GM18873 (cell line): ENCODE measurements at regions not wholly inside any gene's neighbourhood (a gene's known extent, or its start where the extent isn't known, plus 50 kb on each side); places are given as distances from the start of the nearest gene placed in this dataset.

Experiments
- ATAC-seq: cut with Tn5 transposase; IDR thresholded peaks from one replicate; pipeline ENCODE4 v1.9.1; 2021; ENCODE audit warnings: mild to moderate bottlenecking, moderate library complexity, moderate number of reproducible peaks; ENCODE audit not compliant: unreplicated experiment, low FRiP score

DNA sequence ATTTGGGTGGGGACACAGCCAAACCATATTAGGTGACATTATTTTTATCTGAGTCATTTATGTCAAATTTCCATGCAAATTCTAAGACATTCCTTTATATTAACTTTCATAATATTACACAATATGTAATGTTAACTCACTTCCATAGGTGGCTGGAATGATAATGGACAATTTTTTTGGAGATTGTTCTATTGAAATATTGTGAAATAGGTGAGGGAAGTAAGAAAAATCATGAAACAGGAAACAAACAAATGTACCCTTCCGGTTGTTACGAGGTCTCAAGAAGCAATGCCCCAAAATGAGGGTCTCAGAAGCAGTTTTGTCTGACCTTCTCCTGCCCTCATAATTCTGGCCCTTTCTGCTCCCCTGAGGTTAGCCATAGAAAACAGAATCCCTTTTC lies 306.5 kb downstream of the HDGFL1 start:
- no peak for ATAC-seq

DNA sequence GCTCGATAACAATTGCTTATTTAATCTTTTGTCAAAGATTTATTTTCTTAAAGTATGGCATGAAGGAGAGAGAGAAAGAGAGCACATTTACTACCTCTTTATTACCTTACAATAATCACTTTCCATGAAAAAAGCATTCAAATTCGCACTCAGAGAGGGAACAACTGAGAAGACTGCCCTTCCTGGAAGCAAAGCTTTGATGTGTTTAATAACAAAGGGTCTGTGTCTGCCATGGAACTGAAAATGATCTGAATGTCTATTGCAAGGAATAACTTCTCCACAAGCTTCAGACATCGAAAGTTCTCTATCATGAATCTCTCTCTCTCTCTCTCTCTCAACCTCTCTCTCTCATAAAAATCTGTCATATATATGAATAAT lies 308.9 kb downstream of the HDGFL1 start:
- no peak for ATAC-seq

DNA sequence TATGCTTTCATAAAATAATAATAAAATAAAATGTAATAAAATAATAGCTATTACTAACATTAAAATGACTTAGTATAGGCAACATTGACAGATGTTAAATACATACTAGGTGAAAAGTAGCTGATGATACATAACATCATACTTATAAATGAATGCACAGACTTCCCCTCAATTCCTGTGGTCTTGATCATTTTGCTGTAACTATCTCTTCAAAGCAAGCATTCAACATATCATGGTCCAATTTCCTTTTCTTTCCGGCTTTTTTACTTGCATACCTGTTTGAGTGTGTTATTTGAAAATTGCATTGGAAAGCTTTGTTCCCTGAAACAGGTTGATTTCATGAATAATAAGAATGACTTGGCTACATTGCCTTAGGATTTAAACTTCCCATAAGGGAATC lies 309.3 kb downstream of the HDGFL1 start:
- ATAC-seq: no peak

- ATAC-seq: no peak
These were observed 311.5 kb downstream of the HDGFL1 start for GRCh38 chr6:22880686-22881433.

DNA sequence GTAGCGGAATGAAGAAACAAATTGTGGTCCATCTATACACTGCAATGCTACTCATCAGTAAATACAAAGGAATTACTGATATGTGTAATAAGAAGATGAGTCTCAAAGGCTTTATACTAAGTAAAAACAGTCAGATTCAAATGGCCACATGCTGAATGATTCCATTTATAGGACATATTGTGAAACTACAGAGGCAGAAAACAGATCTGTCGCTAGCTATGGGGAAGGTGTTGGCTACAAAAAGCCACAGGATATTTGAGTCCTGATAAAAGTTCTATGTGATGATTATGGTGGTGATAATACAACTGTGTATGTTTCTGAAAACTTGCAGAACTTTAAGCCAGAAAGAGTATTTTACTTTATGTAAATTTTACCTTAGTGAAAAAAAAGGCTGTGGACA lies 313.2 kb downstream of the HDGFL1 start:
- ATAC-seq: no peak

DNA sequence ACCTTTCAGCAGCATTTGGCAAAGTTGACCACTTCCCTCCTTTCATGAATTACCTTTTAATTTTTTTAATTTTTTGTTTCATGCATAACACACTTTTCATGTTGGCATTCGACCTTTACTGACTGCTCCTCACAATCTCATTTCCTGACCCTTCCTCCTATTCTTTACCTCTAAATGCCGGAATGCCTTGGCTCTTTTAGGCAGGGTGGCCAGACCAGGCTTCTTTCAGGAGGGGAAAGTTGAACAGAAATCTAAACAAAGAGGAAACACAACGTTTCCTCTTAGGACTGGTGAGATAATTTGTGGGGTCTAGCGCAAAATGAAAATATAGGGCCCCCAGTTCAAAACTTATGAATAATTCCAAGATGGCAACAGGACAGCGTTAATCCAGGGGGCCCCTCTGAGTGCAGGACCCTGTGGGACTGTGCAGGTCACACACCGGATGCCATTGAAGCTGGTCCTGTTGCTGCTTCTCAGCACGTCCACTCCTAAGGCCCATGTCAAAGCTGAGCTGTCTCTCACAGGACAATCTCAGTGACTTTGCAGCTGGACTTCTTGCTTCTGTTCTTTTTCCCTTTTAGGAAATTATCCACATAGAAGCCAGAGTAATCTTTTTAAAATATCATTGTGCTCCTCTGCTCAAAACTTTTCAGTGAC lies 313.8 kb downstream of the HDGFL1 start:
- ATAC-seq: no peak

DNA sequence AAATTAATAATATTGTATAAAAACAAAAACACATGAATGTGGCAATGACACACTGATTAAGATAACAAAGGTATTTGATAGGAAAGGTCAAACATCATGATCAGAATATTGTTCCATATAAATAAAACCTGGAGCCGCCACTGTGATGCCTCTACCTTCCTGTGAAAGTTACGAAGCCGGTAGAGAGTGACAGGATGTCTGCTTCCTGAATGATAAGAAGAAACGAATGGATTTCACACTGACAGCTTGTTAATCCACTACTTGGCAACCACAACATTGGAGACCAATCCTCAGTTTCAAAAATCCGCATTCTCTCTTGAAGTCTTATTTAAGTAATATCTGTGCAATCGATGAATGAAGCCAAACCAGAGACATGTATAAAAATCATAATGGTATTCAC lies 315.1 kb downstream of the HDGFL1 start:
- no peak for ATAC-seq

- ATAC-seq: no peak
These were observed 317.6 kb downstream of the HDGFL1 start for GRCh38 chr6:22886650-22887581.

DNA sequence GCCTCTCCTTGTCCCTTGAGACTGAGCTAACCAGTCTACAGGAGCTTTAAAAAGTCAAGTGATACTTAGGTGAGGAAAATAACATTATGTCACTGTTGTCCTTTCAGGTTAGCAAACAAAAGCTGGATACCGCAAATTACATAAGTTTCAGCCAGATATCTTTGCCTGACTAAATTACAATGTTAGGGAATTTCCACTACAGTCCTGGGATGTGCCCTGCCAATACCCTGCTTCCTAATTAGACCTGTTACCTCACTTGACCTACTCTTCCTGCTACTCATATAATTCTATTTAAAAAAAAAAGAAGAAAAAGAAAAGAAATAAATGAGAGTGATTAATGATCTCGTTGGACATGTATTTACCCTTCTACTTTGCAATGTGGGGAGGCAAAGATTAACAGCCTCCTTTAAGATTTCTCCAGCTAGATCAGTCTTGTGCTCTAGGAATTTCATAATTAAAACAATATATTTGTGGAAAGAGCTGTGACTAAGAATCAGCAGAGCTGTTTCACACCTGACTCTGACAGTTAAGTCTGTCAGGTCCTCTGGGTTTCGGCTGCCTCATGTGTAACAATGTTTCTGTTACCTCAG lies 318.9 kb downstream of the HDGFL1 start:
- no peak for ATAC-seq

- no peak for ATAC-seq
These were observed 322.6 kb downstream of the HDGFL1 start for GRCh38 chr6:22891934-22892333.

GRCh38 chr6:22892452-22892851 lies 323.1 kb downstream of the HDGFL1 start:
- ATAC-seq: no peak

DNA sequence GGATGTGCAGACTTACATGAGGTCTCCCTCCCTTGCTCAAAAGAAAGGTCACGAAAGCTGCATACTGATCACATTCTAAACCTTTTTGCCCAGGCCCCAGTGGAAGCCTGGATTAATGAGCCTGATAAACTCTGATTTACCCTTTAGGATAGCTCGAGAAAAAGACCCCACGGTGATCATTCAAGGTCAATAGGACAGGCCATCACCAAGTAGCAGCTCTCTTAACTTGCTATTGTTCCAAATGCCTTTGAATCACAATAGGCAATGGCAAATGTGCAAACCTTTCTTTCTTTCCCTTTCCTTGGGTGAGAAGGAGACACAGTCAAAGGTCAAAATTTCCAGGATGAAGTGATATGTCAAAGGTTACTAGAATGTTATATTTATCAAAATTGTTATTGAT lies 327.3 kb downstream of the HDGFL1 start:
- ATAC-seq: no peak

GRCh38 chr6:22899426-22899825 lies 330.1 kb downstream of the HDGFL1 start:
- no peak for ATAC-seq

DNA sequence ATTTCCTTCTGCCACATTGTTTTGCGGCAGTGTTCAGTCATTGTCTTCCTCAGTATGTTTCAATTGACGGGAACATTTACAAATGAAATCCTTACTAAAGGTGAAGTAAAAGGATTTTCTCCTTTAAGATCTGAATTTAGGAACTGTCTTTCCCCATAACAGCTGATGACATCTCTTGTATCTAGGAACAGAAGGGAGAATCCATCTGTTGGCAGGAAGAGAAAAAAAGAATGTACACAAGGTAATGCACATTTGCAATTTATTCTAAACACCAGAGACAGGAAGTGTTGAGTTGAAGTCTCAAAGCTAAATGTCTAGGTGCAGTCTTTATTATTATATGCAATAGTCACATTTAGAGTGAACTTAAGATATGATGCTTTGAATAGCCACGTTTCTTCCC lies 334.5 kb downstream of the HDGFL1 start:
- no peak for ATAC-seq

- no peak for ATAC-seq
These were observed 335.1 kb downstream of the HDGFL1 start for GRCh38 chr6:22904431-22904830.

- ATAC-seq: no peak
These were observed 336.8 kb downstream of the HDGFL1 start for GRCh38 chr6:22906091-22906549.

DNA sequence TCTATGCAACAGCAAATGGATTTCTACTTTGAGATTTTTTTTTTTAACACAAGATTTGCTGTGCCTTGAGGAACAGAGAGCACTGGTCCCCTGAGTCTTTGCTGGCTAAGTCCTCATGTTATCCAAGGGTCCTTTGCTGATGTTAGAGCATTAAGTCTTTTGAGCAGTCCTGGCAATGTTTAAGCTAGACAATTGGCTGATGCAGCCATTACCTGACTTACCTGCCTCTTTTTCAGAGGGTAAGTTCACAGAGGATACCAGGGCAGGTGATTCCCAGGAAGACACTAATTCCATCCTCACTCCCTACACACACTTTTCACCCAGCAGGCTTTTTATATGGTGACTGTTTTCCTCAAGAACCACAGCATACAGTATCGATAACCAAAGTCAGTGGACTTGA lies 337.7 kb downstream of the HDGFL1 start:
- no peak for ATAC-seq

- no peak for ATAC-seq
These were observed 341.0 kb downstream of the HDGFL1 start for GRCh38 chr6:22910370-22910769.

- ATAC-seq: no peak
These were observed 344.2 kb downstream of the HDGFL1 start for GRCh38 chr6:22913612-22914011.

- ATAC-seq: no peak
These were observed 348.0 kb downstream of the HDGFL1 start for GRCh38 chr6:22917344-22917743.

- no peak for ATAC-seq
These were observed 352.5 kb downstream of the HDGFL1 start for GRCh38 chr6:22921828-22922227.
